CD4-positive, alpha-beta T cell treated with Interferon alpha-2 for 1 hour (primary cell): ENCODE measurements at regions not wholly inside any gene's neighbourhood (a gene's known extent, or its start where the extent isn't known, plus 50 kb on each side); places are given as distances from the start of the nearest gene placed in this dataset.

Source experiments
- DNase-seq, 2 donors: peaks; one replicate each; pipeline ENCODE4 v3.0.0-alpha.2; 2020 to 2022

DNA sequence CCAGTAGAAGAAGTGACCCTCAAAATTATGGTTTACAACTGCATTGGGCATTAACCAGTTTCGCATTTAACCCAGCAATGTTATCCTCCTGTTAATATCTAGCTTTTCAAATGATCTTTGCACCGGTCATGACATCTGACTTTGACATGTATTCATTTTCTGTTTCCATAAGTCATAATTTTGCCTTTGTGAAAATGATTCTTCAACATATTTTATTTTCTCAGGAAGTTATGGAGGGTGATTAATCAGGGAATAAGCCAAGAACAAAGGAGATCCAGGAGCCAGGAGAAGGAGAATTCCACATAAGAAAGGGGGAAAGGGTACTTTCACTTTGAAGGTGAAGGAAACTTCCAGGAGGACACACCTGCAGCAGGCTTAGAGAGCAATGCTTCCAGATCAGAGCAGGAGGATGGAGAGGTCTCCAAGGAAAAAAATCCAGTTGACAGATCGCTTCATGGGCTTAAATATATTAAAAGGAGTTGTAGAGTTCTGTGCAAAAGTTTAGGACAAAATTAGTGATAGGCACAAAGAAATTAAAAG, 92.1 kb upstream of the FAM3C start:
- DNase-seq, result no peak

DNA sequence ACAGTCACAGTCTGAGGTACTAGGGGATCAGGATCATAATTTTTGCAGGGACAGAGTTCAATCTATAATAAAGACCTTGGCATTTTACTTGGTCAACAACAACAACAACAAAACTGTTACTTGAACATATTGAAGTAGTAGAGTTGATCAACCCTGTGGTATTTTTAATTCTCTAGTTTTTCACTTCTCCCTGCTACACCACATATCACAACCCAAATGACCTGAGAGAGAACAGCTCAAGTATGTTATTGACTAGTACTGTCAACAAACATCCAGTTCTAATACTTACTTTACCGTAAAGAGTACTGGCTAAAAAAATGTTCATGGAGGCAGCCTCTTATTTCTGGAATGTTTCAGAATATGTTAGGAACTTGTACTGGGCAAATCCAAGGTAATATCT, 90.5 kb upstream of the FAM3C start:
- DNase-seq, result no peak

DNA sequence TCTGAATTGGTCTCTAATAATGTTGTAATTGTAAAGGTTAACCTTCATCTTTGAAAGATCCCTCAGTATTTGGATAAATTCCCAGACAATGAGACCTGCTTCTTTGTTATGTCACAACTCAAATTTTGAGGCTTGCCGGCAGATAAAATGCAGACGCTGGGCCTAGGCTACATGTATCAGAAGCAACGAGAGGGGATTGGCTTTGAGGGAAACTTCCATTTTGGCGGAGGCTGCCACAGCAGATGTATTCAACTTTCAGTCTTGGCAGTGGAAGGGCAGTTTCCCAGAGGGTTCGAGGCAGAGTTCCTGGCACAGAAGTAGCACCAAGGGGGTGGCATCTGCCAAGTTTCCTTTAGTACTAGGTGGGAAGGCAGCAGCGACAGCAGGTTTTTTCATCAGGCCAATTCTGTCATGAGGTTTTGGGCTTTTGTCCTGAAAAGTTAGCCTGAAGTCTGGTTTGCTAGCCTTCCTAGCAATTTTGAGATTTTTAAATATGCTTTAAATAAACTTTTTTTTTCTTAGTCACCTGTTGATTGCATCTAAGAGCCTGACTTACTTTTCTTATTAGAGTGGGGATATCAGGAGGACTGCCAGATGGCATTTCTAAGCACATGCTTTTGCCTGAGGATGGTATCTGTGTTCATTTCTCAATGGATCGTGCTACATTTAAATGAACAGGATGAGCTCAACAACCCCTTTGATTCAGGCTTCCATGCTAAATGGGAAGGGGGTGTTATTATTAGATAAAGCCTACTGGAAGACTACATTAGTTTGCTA, 89.5 kb upstream of the FAM3C start:
- DNase-seq, result no peak

DNA sequence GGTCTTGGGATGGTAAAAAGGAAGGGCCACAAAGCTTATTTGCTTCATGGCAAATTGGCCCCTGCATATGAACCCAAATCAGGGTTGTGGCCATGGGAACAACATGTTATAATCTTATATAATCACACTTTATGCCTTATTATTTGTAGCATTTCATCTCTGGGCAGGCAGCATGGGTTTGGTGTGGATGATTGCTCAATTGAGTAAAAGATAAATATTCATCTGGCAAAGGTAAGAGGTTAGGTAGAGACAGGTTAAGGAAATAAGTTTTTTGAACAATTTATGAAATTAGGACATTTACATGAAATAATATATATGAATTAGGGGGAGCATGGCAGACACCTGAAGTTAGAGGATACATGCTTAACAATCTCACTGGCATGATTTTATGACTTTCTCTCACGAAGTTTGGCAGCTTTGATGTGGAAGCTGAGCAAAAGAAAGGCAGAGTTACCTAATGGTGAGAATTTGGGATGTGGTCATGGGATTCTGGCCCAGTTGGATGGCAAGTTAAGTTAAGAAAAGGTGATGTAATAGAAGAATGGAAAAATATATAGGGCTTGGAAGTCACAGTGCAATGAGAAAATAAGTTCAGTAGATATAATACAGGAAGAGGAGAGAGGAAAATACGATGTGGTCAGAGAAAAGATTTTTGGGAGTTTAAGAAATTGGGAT, 88.1 kb upstream of the FAM3C start:
- no peak for DNase-seq

DNA sequence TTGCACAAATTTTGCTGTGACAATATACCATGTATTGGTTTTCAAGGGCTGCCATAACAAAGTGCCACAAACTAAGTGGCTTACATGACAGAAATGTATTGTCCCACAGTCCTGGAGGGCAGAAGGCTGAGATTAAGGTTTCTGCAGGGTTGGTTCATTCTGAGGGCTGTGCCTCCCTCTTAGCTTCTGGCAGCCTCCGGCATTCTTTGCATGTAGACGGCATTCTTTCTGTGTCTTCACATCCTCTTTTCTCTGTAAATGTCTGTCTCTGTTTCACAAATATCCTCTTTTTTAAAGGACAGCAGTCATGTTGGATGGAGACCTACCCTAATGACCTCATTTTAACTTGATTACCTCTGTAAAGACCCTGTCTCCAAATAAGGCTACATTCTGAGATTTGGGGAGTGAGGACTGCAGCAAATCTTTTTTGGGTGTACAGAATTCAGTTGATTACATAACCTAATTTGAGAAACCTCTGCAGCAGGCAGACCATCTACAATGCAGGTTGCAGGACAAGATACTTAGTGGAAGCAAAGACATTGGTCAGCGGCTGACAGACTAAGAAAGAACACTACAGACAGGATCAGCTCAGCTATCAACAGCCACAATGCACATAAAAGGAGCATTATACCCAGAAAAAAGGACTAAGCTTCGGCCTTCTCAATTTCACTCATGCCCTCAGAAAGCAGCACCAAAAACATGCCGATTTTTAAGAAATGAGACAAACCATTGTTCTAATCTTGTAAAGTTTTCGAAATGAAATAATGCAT, 84.6 kb upstream of the FAM3C start:
- no peak for DNase-seq

DNA sequence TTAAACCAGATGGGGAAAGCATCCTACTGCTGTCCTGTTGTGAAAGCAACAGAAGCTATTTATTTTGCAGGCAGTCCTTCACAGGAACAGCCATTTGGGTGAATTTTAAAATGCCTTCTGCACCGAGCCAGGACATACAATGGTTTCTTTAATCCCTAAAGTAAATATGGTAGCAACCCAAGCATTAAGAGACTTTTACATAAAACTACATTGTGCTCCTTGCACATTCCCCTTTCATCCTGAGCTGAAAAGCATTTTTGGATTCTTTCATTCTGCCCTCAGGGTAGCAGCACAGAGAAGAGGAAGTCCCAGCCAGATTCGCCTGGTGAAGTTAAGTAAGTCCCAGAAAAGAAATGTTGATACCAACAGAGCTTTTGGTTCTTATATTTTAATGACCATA, 84.0 kb upstream of the FAM3C start:
- no peak for DNase-seq

DNA sequence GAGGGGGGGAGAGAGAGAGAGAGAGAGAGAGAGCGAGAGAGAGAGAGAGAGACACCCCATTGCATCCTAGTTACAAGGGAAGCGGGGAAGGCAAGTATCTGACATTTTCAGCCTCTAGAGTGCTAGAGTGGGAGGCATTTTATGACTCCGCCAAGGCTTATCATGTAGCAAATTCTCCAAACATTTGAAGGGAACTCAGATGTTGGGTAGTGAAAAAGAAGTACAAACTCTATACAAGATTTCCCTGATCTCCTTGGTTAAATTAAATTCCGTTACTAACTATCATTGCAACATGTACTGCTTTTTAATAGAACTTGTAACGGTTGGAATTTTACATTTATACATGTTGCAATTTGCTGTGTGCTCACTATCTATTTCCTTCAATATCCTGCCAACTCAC, 83.4 kb upstream of the FAM3C start:
- DNase-seq, result no peak

DNA sequence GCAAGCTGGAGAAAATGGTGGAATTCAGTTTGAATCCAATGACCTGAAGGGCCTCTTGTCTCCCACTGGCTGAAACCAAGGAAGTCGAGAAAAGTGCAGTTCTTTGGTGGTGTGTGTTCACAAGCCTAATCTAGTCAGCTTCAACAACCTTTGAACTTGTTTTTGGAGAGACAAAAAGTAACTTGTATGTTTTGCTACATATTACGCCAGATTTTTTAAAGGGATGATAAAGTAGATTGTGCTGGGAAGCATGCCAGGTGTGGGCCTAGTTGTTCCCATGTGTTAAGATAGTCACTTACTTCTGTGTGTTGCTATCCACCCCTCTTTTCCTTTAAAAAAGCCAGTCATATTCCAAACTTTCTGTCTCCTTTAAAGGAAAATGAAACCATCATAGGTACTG, 79.7 kb upstream of the FAM3C start:
- no peak for DNase-seq

DNA sequence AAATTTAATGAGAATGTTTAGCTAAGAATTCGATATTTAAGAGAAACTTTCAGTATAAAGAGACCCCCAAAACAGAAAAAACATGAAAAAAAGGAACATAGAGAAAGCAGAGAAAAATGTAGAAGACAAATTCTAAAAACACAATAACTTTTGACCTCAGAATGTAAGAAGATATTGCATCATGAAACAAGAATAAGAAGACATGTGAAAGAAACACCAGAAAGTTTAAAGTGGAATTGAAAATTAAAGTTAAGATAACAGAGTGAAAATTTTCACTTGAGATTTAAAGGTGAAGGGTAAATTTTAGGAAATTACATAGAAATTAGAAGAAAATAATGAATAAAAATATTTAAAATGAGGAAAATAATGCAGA, 78.2 kb upstream of the FAM3C start:
- DNase-seq, result no peak

DNA sequence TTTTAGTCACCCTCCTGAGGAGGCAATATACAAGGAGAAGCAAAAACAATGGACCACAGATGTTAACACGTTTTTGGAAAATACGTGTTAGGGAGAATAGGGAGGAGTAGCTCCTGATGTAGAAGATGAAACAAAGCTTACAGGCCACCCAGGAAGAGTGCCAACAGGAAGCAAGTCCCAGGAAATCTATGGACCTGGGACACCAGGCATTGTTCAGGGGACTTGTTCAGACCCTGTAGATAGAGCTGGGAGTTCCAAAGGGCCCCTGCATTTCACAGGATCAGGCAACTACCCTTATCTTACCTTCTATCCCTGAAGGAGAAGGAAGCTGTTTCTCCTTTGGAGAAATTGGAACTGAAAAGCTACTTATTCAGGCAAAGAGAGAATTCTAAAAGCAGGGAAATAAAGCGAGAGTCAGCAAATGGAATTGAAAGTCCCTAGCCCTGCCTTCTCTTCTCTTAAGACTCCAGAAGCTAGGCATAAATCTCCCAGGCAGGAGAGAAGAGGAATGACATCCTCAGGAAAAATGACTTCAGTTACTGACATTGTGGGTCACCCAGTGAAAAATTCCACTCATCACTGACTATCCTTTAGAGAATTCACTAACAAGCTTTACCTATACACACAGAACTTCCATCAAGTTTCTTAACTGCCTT, 77.7 kb upstream of the FAM3C start:
- no peak for DNase-seq

DNA sequence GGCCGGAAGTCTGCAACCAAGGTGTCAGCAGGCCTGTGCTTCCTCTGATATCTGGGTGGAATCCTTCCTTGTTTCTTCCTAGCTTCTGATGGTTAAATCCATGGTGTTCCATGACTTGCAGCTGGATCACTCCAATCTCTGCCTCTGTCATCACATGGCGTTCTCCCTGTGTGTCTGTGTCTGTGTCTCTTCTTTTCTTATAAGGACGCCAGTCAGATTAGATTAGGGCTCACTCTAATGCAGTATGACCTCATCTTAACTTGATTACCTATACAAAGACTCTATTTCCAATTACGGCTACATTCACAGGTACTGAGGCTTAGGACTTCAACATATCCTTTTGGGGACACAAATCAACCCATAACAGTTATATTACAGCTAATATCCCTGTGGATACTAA, 70.3 kb upstream of the FAM3C start:
- DNase-seq, result no peak

DNA sequence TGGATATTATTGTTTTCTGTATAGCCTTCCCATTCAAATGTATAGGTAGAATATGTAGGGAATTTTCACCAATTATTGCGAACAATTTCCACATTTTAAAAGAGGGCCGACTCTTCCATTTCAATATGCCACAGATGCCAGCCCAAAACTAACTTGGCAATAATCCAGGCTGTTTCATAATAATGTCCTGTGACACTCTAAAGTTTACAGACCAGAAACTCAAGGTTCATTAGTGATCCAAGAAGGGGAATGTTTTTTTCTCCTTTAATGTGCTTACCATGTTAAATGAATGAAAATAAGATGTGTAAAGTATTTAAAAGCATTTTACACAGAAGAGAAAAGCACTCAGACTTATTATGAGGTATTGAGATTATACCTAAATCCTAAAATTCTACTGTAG, 63.0 kb upstream of the FAM3C start:
- DNase-seq, result no peak

DNA sequence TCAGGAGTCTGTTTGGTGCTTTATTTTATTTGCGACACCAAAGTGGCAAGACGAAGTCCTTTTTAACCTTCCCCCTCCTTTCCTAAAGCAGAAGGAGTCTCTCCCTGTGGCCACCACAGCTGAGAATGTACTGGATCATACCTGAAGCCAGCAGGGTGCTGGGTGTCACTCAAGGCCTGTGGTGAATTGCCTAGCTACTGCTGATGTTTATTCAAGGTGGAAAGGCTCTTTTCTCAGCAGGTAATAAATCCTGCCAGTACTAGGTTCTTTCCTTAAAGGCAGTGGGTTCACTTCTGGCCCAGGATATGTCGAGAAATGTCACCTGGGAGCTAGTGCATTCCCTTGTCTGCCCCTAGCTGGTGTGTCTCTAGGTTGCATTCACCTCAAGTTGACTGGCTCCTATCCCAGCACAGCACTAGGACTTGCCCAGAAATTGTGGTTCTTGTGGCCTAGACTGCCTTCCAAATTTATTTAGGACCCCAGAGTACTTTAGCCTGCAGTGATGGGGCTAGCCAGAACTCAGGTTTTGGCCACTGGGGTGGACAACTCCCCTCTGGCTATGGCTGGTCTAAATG, 60.8 kb upstream of the FAM3C start:
- no peak for DNase-seq

DNA sequence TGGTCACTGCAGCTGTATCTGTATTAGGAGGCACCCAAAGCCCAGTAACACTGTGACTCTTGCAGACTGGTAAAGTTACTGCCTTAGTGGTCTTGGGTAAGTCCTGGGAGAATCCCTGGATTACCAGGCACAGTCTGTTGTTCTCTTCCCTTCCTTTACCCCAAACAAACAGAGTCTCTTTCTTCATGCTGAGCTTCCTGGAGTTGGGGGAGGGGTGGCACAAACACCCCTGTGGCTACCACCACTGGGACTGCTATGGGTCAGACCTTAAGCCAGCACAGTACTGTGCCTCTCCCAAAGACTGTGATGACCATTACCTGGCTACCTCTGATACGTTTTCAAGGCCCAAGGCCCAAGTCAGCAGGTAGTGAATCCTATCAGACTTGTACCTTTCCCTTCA, 59.9 kb upstream of the FAM3C start:
- DNase-seq, result no peak

DNA sequence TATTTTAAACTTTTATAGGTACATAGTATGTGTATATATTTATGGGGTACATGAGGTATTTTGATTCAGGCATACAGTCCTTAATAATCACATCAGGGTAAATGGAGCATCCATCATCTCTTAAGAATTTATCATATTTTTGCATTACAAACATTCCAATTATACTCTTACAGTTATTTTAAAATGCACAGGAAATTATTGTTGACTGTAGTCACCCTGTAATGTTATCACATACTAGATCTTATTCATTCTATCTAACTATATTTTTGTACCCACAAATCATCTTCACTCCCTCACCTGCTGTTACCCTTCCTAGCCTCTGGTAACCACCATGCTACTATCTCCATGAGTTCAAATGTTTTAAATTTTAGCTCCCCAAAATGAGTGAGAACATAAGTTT, 56.3 kb upstream of the FAM3C start:
- no peak for DNase-seq

DNA sequence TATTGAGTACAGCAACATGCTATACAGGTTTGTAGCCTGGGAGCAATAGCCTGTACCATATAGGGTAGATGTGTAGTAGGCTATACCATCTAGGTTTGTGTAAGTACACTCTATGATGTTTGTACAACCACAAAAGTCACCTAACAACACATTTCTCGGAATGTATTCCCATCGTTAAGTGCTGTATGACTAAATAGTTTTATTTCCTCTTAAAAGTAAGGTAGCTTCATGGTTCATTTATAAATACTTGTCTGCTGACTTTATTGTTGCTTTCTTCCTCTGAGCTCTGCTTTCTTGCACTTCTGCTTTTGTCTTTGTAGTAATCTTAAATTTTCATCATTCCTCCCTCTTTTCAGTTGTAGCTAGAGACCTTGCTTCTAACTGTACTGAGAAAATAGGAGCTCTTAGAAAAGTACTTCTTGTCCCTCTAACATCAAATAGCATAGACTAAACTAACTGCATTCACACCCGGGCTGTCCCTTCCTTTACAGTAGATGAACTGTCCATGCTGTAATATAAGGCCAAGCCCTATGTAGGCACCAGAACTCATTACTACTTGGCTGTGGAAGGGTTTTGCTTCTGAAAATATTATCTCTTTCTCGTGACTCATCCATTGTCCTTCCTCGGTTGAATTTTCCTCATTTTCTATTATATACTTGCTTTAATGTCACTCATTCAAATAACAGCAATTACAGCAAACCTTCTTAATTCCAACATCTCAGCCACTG, 55.4 kb upstream of the FAM3C start:
- no peak for DNase-seq

DNA sequence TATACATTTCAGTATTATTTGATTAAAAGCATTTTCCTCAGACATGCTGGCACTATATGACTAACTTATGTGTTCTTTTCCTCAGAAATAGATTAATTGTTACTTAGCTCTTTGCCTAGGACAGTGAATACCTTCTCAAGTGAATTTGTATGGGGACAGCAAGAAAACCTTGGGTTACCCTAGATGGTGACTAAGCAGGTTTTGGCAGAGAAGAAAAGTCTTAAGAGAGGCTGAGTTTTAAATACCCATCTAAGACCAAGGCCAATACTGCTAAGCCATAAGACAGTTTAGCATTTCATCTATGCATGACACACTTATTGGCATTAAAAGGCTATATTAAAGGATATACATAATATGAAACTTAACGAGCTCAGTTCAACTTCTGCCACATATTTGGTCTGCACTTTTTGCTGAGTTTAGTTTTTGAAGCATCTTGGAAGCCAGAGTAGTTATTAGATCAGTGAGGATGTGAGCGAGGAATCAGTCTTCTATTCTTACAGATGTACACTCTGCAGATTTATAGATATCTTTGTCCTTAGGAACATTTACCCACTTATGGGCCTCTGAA, 54.6 kb upstream of the FAM3C start:
- DNase-seq, result no peak

DNA sequence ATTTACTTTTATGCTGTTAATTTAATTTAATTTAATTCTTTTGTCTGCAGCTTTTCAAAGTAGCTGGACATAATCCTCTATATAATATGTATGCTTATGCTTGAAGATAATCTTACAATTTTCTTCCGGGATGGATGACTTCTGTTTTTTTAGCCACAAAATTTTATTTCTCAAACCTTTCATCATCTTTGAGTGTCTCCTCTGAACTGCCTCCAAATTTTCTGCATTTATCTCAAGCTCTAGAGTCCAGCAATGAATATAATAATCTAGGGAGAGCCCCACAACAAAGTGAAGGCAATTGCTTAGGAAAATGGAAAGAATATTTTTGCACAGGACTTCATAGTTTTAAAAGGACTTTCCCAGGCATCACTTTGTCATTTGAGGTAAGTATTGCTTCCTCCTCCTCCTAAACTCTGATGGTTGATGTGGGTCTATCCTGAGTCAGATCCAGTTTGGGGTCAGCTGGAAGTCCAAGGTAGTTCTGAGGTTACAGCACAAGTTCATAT, 53.7 kb upstream of the FAM3C start:
- DNase-seq, result no peak

DNA sequence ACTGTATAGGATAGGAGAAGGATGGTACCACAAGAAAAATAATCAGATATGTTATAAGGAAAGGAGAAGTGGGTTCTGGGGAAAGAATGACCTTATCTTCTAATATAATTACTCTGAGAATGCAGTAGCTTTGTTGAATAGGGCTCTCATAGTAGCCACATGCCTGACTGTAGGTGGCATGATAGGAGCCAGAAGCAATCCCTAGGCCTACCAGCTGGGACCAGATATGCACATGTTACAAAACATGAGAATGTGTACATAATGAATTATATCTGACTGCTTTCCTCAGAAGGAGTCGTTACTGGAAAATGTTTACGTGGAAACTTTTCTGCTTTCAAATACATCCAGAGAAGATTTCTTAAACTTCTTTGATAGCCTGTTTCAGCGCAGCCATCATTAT, 53.2 kb upstream of the FAM3C start:
- no peak for DNase-seq

DNA sequence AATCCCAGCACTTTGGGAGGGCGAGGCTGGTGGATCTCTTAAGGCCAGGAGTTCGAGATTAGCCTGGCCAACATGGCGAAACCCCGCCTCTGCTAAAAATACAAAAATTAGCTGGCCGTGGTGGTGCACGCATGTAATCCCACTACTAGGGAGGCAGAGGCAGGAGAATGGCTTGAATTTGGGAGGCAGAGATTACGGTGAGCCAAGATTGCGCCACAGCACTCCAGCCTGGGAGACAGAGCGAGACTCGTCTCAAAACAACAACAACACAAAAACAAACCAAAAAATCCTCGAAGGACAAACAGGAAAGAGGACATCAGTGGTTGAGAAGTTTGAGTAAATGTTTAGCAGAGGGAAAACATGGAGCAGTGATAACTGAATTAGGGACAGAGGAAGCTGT, 52.3 kb upstream of the FAM3C start:
- DNase-seq, result no peak

DNA sequence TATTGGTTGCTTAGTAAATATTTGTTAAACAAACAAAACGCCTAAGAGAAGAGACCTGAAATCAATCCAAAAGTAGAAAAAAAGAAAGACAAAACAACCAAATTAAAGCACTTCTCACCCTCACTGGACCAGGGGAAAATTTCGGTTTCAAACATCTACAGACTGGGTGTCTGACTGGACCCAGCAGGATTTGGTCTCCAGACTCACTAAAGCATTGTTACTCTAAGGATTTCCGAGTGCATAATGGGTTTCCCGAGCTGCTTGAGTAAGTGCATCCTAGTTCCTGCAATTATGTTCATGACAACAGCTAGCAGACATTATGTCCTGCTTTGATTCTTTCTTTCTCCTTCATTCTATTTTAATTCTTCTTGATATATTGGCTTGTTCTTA, 51.8 kb upstream of the FAM3C start:
- DNase-seq, result no peak
